ENCODE measurements at regions not wholly inside any gene's neighbourhood (a gene's known extent, or its start where the extent isn't known, plus 50 kb on each side); places are given as distances from the start of the nearest gene placed in this dataset.

GRCh38 chr12:75722714-75723200 lies 211.3 kb upstream of the KRR1 start:
- Histone ChIP-seq H3K4me3 (ENCODE audit: low read length in 3 of 3) (no peak overlapping the region), H3K27me3 (ENCODE audit: control insufficient read depth, insufficient read depth, low read length) (no peaks in the 10 kb centered on the region), H3K36me3 (ENCODE audit: control insufficient read depth in 2 of 3, insufficient read depth in 3 of 3, low read length in 3 of 3) (no peaks in the 10 kb centered on the region), H3K27ac (ENCODE audit: low read depth in 2 of 2, low read length in 2 of 2) (peak overlapping the region; percentile 54 to 71), H3K9me3 (ENCODE audit: control insufficient read depth in 2 of 3, insufficient read depth in 1 of 3, low read length in 3 of 3) (no peaks in the 10 kb centered on the region), H3K4me1 (ENCODE audit: control insufficient read depth in 2 of 3, insufficient read depth in 2 of 3, low read depth in 1 of 3, low read length in 3 of 3) (peaks cover 0 to 11% (median 10%) of the 10 kb centered on the region in 3 donors), H3K9ac (ENCODE audit: low read length in 3 of 3) (no peak overlapping the region)
- no peak for TF ChIP-seq CTCF (IDR thresholded peaks at IDR 0.05; ENCODE audit: borderline replicate concordance, extremely low read depth, insufficient read depth)
- DNase-seq (peak in 2 of 5 donors; percentile 25 to 72), FAIRE-seq (peak; percentile 67)
- intact Hi-C loops (cut with DNase I), result no loop called here

GRCh38 chr12:75721796-75722195 lies 210.4 kb upstream of the KRR1 start:
- DNase-seq (no peak), FAIRE-seq (no peak)
- Histone ChIP-seq H3K36me3 (ENCODE audit: control insufficient read depth in 2 of 3, insufficient read depth in 3 of 3, low read length in 3 of 3) (no peaks in the 10 kb centered on the region), H3K27ac (ENCODE audit: low read depth in 2 of 2, low read length in 2 of 2) (no peak overlapping the region), H3K9ac (ENCODE audit: low read length in 3 of 3) (no peak overlapping the region), H3K27me3 (ENCODE audit: control insufficient read depth, insufficient read depth, low read length) (no peaks in the 10 kb centered on the region), H3K9me3 (ENCODE audit: control insufficient read depth in 2 of 3, insufficient read depth in 1 of 3, low read length in 3 of 3) (no peaks in the 10 kb centered on the region), H3K4me3 (ENCODE audit: low read length in 3 of 3) (no peak overlapping the region), H3K4me1 (ENCODE audit: control insufficient read depth in 2 of 3, insufficient read depth in 2 of 3, low read depth in 1 of 3, low read length in 3 of 3) (peaks cover 0 to 11% (median 10%) of the 10 kb centered on the region in 3 donors)
- no peak for TF ChIP-seq CTCF (IDR thresholded peaks at IDR 0.05; ENCODE audit: borderline replicate concordance, extremely low read depth, insufficient read depth)
- intact Hi-C loops (cut with DNase I), result no loop called here

GRCh38 chr12:75720812-75721641 lies 209.6 kb upstream of the KRR1 start:
- no peak for FAIRE-seq
- intact Hi-C loops (cut with DNase I), result no loop called here
- Histone ChIP-seq H3K27ac (ENCODE audit: low read depth in 2 of 2, low read length in 2 of 2) (no peak overlapping the region), H3K9me3 (ENCODE audit: control insufficient read depth in 2 of 3, insufficient read depth in 1 of 3, low read length in 3 of 3) (no peaks in the 10 kb centered on the region), H3K4me3 (ENCODE audit: low read length in 3 of 3) (no peak overlapping the region), H3K9ac (ENCODE audit: low read length in 3 of 3) (no peak overlapping the region), H3K27me3 (ENCODE audit: control insufficient read depth, insufficient read depth, low read length) (no peaks in the 10 kb centered on the region), H3K36me3 (ENCODE audit: control insufficient read depth in 2 of 3, insufficient read depth in 3 of 3, low read length in 3 of 3) (no peaks in the 10 kb centered on the region), H3K4me1 (ENCODE audit: control insufficient read depth in 2 of 3, insufficient read depth in 2 of 3, low read depth in 1 of 3, low read length in 3 of 3) (peaks cover 0 to 11% (median 10%) of the 10 kb centered on the region in 3 donors)
- peak in 1 of 5 donors; percentile 43 for DNase-seq
- no peak for TF ChIP-seq CTCF (IDR thresholded peaks at IDR 0.05; ENCODE audit: borderline replicate concordance, extremely low read depth, insufficient read depth)

All from kidney (tissue), 13 donors.